H9 (cell line): ENCODE measurements at regions not wholly inside any gene's neighbourhood (a gene's known extent, or its start where the extent isn't known, plus 50 kb on each side); places are given as distances from the start of the nearest gene placed in this dataset.

ENCODE experiments used
- DNase-seq: peaks from one replicate; pipeline ENCODE4 v3.0.0-alpha.2; 2017
- H2AFZ ChIP-seq: one replicate; pipeline ENCODE4 v1.6.1; 2013; ENCODE audit warnings: mild to moderate bottlenecking, low read length, control low read depth, moderate library complexity
- H2AK5ac ChIP-seq: 2 replicates; pipeline ENCODE4 v1.6.1; 2013; ENCODE audit warnings: low read length, control low read depth, mixed read lengths; ENCODE audit not compliant: insufficient read length
- H2BK120ac ChIP-seq: one replicate; pipeline ENCODE4 v1.6.1; 2013; ENCODE audit warnings: low read depth, mild to moderate bottlenecking, low read length, control low read depth, inconsistent platforms; ENCODE audit not compliant: poor library complexity, severe bottlenecking
- H2BK12ac ChIP-seq: 2 replicates; pipeline ENCODE4 v1.6.1; 2013; ENCODE audit warnings: low read length, control low read depth, mixed read lengths, low read depth; ENCODE audit not compliant: insufficient read length
- H2BK15ac ChIP-seq: 2 replicates; pipeline ENCODE4 v1.6.1; 2013; ENCODE audit warnings: low read depth, low read length, control low read depth
- H2BK20ac ChIP-seq: one replicate; pipeline ENCODE4 v1.6.1; 2013; ENCODE audit warnings: low read depth, mild to moderate bottlenecking, low read length, control low read depth, inconsistent platforms; ENCODE audit not compliant: poor library complexity, severe bottlenecking
- H2BK5ac ChIP-seq: 2 replicates; pipeline ENCODE4 v1.6.1; 2013; ENCODE audit warnings: low read length, control low read depth, mixed read lengths; ENCODE audit not compliant: insufficient read length
- H3K14ac ChIP-seq: 2 replicates; pipeline ENCODE4 v1.6.1; 2013; ENCODE audit warnings: low read length, control low read depth; ENCODE audit not compliant: insufficient read depth
- H3K18ac ChIP-seq: 2 replicates; pipeline ENCODE4 v1.6.1; 2013; ENCODE audit warnings: low read depth, mild to moderate bottlenecking, mixed read lengths, low read length, control low read depth; ENCODE audit not compliant: insufficient read length
- H3K23ac ChIP-seq: 2 replicates; pipeline ENCODE4 v1.6.1; 2013; ENCODE audit warnings: low read length, control low read depth, mixed read lengths, low read depth; ENCODE audit not compliant: insufficient read length
- H3K23me2 ChIP-seq: 2 replicates; pipeline ENCODE4 v1.6.1; 2013; ENCODE audit warnings: low read depth, mild to moderate bottlenecking, mixed read lengths, low read length, control low read depth; ENCODE audit not compliant: insufficient read length, poor library complexity, severe bottlenecking
- H3K27ac ChIP-seq: 2 replicates; pipeline ENCODE4 v1.5.1; 2013; ENCODE audit warnings: low read length, control low read depth, mixed read lengths, low read depth; ENCODE audit not compliant: insufficient read length
- H3K27me3 ChIP-seq: 2 replicates; pipeline ENCODE4 v1.6.1; 2013; ENCODE audit warnings: low read length, control low read depth, inconsistent platforms; ENCODE audit not compliant: insufficient read depth
- H3K4ac ChIP-seq: 2 replicates; pipeline ENCODE4 v1.6.1; 2013; ENCODE audit warnings: low read depth, mild to moderate bottlenecking, control low read depth, inconsistent platforms, low read length, moderate library complexity
- H3K4me1 ChIP-seq: 2 replicates; pipeline ENCODE4 v1.6.1; 2013; ENCODE audit warnings: low read length, control low read depth, inconsistent platforms; ENCODE audit not compliant: insufficient read depth
- H3K4me2 ChIP-seq: 2 replicates; pipeline ENCODE4 v1.6.1; 2013; ENCODE audit warnings: low read length, control low read depth, mixed read lengths; ENCODE audit not compliant: insufficient read length, insufficient read depth
- H3K56ac ChIP-seq: 2 replicates; pipeline ENCODE4 v1.6.1; 2013; ENCODE audit warnings: low read depth, mild to moderate bottlenecking, mixed read lengths, low read length, control low read depth; ENCODE audit not compliant: insufficient read length
- H3K79me1 ChIP-seq: 2 replicates; pipeline ENCODE4 v1.6.1; 2013; ENCODE audit warnings: low read depth, mild to moderate bottlenecking, moderate library complexity, low read length, control low read depth, inconsistent platforms; ENCODE audit not compliant: insufficient read depth, poor library complexity, severe bottlenecking
- H3K79me2 ChIP-seq: 2 replicates; pipeline ENCODE4 v1.6.1; 2013; ENCODE audit warnings: low read length, control low read depth, inconsistent platforms; ENCODE audit not compliant: insufficient read depth
- H3K9ac ChIP-seq: 2 replicates; pipeline ENCODE4 v1.6.1; 2013; ENCODE audit warnings: low read length, control low read depth, mixed read lengths; ENCODE audit not compliant: insufficient read length; ENCODE audit errors: extremely low read depth
- H3K9me3 ChIP-seq: one replicate; pipeline ENCODE4 v1.6.1; 2013; ENCODE audit warnings: low read depth, low read length, inconsistent platforms; ENCODE audit not compliant: control insufficient read depth
- H3T11ph ChIP-seq: one replicate; pipeline ENCODE4 v1.6.1; 2013; ENCODE audit warnings: mild to moderate bottlenecking, low read length, control low read depth, inconsistent platforms
- H4K20me1 ChIP-seq: one replicate; pipeline ENCODE4 v1.6.1; 2013; ENCODE audit not compliant: control insufficient read depth, insufficient read length, insufficient read depth
- H4K5ac ChIP-seq: 2 replicates; pipeline ENCODE4 v1.6.1; 2013; ENCODE audit warnings: low read depth, mild to moderate bottlenecking, mixed read lengths, low read length, control low read depth; ENCODE audit not compliant: insufficient read length
- H4K8ac ChIP-seq: replicated peaks from 2 replicates; pipeline ENCODE4 v1.6.1; 2013; ENCODE audit warnings: low read length, control low read depth, mixed read lengths, low read depth; ENCODE audit not compliant: insufficient read length
- H4K91ac ChIP-seq: 2 replicates; pipeline ENCODE4 v1.6.1; 2013; ENCODE audit warnings: low read depth, mild to moderate bottlenecking, moderate library complexity, mixed read lengths, low read length, control low read depth; ENCODE audit not compliant: insufficient read length
- H3K27ac Mint-ChIP-seq, 3 experiments: 2 replicates in 2 of 3; 3 replicates in 1 of 3; pipeline ENCODE4 v1.8.0; 2020 to 2021; ENCODE audit warnings: mixed read lengths in 3 of 3, mild to moderate bottlenecking in 1 of 3, moderate library complexity in 1 of 3
- H3K27me3 Mint-ChIP-seq: 2 replicates; pipeline ENCODE4 v1.8.0; 2021; ENCODE audit warnings: low read depth, mild to moderate bottlenecking, moderate library complexity, mixed read lengths
- H3K36me3 Mint-ChIP-seq, 3 experiments: 2 replicates in 2 of 3; 3 replicates in 1 of 3; pipeline ENCODE4 v1.8.0; 2020 to 2021; ENCODE audit warnings: low read depth in 3 of 3, mixed read lengths in 3 of 3; ENCODE audit not compliant: insufficient read depth in 1 of 3
- H3K4me1 Mint-ChIP-seq, 2 experiments: 2 replicates each; pipeline ENCODE4 v1.8.0; 2020; ENCODE audit warnings: mixed read lengths in 2 of 2
- H3K4me3 Mint-ChIP-seq, 2 experiments: 2 replicates in 1 of 2; 3 replicates in 1 of 2; pipeline ENCODE4 v1.8.0; 2020 to 2021; ENCODE audit warnings: mild to moderate bottlenecking in 2 of 2, mixed read lengths in 2 of 2, moderate library complexity in 1 of 2
- H3K9me3 Mint-ChIP-seq, 2 experiments: 2 replicates in 1 of 2; 3 replicates in 1 of 2; pipeline ENCODE4 v1.8.0; 2020; ENCODE audit warnings: mild to moderate bottlenecking in 2 of 2, mixed read lengths in 2 of 2, moderate library complexity in 1 of 2
- WGBS: extraction: QIAGEN DNeasy Blood & Tissue Kit; methylation state at CpG from one replicate; pipeline ENCODE4 v1.1.7; 2013; ENCODE audit warnings: missing lambda C conversion rate, low lambda C conversion rate, mixed read lengths; ENCODE audit not compliant: insufficient read length; ENCODE audit errors: extremely low coverage; 5-methylcytosine and 5-hydroxymethylcytosine counted together
- TF ChIP-seq, protein P1 (sequence below): fragments of 200-600 bp; sonication (generic); conservative IDR thresholded peaks from 3 replicates; pipeline ENCODE4 v1.8.0; 2021; ENCODE audit warnings: antibody characterized with exemption, mild to moderate bottlenecking

DNA sequence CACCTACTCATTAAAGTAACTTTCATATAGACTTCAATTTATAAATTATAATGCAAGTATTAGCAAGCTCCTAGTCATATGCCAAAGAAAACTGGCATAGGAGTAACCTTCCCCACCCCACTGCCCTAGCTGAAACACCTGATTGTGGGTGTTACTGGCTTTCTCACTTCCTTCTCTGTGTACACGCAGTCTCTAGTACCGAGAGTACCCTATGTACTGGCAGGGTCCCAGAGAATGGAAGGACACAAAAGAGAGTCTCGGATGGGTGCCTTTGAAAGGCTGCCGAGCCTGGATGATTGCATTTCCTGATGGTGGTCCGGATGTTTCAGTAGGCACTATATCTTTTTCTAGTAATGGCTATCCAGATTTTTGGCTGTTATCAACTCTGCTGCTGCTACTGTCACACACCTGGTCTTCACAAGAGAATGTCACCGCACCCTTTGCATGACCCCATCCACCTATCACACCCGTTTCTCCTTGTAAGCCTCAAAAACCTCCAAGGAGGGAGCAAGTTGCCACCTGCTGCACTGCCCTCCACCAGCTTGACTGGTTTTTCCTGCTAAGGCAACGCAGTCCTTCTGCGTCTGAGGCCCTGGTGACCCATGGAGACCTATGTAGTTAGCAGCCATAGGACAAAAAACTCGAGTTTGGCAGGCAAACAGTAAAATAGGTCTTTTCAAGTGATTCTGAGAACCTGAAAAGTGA lies 53.8 kb upstream of the CLINT1 start:
- no peaks in the 10 kb centered on the region for H3K27me3 ChIP-seq
- H3K9me3 Mint-ChIP-seq = no peaks in the 10 kb centered on the region
- no peaks in the 10 kb centered on the region for H3K4me1 ChIP-seq
- no peak overlapping the region for H2BK5ac ChIP-seq
- no peak overlapping the region for H3K9ac ChIP-seq
- H3K27me3 Mint-ChIP-seq = no peaks in the 10 kb centered on the region; the same call in none of the 2 replicates
- H2AFZ ChIP-seq = no peak overlapping the region
- no peak overlapping the region for H2AK5ac ChIP-seq
- no peak overlapping the region for H3K4me3 Mint-ChIP-seq
- no peaks in the 10 kb centered on the region for H3K36me3 Mint-ChIP-seq
- H3K4me2 ChIP-seq = no peak overlapping the region
- no peak overlapping the region for H3K4ac ChIP-seq
- no peak overlapping the region for H2BK20ac ChIP-seq
- no peak overlapping the region for H4K91ac ChIP-seq
- no peak overlapping the region for H3T11ph ChIP-seq
- H3K79me1 ChIP-seq = no peaks in the 10 kb centered on the region
- H3K23me2 ChIP-seq = no peaks in the 10 kb centered on the region
- H2BK12ac ChIP-seq = no peak overlapping the region
- H4K5ac ChIP-seq = no peak overlapping the region
- no peaks in the 10 kb centered on the region for H3K79me2 ChIP-seq
- H3K27ac ChIP-seq = no peak overlapping the region
- no peak for DNase-seq
- H3K18ac ChIP-seq = no peak overlapping the region
- H3K9me3 ChIP-seq = no peaks in the 10 kb centered on the region
- TF ChIP-seq, protein P1, sequence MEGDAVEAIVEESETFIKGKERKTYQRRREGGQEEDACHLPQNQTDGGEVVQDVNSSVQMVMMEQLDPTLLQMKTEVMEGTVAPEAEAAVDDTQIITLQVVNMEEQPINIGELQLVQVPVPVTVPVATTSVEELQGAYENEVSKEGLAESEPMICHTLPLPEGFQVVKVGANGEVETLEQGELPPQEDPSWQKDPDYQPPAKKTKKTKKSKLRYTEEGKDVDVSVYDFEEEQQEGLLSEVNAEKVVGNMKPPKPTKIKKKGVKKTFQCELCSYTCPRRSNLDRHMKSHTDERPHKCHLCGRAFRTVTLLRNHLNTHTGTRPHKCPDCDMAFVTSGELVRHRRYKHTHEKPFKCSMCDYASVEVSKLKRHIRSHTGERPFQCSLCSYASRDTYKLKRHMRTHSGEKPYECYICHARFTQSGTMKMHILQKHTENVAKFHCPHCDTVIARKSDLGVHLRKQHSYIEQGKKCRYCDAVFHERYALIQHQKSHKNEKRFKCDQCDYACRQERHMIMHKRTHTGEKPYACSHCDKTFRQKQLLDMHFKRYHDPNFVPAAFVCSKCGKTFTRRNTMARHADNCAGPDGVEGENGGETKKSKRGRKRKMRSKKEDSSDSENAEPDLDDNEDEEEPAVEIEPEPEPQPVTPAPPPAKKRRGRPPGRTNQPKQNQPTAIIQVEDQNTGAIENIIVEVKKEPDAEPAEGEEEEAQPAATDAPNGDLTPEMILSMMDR = no peak
- H3K23ac ChIP-seq = no peak overlapping the region
- H2BK120ac ChIP-seq = no peak overlapping the region
- no peak overlapping the region; a peak in 1 of 7 replicates for H3K27ac Mint-ChIP-seq
- H3K4me1 Mint-ChIP-seq = peaks cover 26 to 41% of the 10 kb centered on the region in 2 experiments
- H3K56ac ChIP-seq = no peak overlapping the region
- no peak overlapping the region for H2BK15ac ChIP-seq
- no peaks in the 10 kb centered on the region for H4K20me1 ChIP-seq
- H4K8ac ChIP-seq = no peak overlapping the region
- H3K14ac ChIP-seq = no peak overlapping the region
- no CpG with 5 or more reads among the region's 10 CpGs for WGBS
